ENCODE measurements at regions not wholly inside any gene's neighbourhood (a gene's known extent, or its start where the extent isn't known, plus 50 kb on each side); places are given as distances from the start of the nearest gene placed in this dataset.

GRCh38 chr14:51575349-51576116 is 76.2 kb upstream of the FRMD6 start:
- TF ChIP-seq POLR2A (IDR thresholded peaks at IDR 0.05; ENCODE audit: low read depth, low read length) (no peak), POLR2AphosphoS5 (IDR thresholded peaks at IDR 0.05; ENCODE audit: low read depth, low read length) (no peak)
